ENCODE measurements at regions not wholly inside any gene's neighbourhood (a gene's known extent, or its start where the extent isn't known, plus 50 kb on each side); places are given as distances from the start of the nearest gene placed in this dataset.

DNA sequence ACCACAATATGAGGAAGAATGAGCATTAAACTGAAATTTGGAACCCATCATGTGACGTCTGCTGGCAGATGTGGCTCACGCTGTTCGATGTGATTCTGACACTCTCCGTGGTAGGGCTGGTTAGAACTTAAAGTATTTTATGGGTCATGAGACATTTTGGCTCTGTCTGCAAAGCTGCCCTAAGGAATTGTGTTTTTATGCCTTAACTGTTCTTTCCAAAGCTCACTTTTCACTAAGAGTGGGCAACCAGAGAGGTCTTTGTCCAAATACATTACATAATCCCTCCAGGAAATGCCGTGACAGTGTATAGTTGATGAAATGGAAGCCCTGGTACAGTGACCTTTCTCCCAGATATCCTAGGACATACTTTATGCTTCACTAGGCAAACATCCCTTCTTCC is 119.1 kb downstream of the AQP4 start:
- WGBS, 2 donors = 36 to 46% methylated on average over 5 of the region's 5 CpGs
- peak overlapping the region in 1 of 4 donors; percentile 3 for H3K27ac ChIP-seq
- no peak overlapping the region for H3K4me3 ChIP-seq

DNA sequence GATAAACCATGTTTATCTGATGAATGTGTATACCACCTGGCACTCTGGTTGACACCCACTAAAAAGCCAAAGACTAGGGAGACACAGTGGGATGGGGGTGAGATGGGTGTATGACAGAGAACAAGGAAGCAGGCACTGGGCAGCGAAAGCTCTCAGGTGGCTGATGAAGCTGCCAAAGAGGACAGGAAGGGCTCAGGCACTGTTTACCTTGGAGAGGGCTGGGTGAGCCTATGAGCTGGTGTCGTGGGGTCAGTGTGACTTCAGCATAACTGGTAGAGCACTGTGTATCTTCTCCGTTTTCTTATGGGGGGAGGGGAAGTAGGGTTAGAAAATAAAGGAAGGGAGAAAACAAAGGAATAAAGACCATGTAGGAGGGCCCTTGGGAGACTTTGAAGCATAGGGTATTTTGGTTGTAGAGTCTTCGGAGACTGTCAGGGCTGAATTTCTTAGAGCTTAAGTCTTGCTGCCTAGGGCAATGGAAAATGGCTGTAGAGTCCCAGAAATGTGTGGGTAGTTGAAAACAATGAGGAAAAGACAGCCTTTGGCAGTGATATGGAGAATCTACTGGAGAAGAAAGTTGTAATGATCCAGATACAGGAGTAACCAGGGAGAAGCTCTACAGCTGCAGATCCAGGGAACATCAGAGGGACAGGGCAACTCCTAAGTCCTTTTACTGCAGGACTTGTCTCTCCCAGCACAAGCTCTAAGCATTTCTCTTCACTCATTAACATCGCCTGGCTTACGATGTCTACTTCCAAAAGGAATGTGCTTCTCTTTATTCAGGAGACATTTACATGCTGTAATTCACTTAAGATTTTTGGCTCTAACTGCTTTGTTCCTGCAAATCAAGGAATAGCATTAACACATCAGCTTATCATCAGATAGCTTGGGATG is 120.0 kb downstream of the AQP4 start:
- H3K9me3 ChIP-seq = no peaks in the 10 kb centered on the region
- H3K27me3 ChIP-seq = no peaks in the 10 kb centered on the region
- WGBS, 2 donors = 69 to 70% methylated on average over 6 of the region's 6 CpGs
- H3K27ac ChIP-seq = no peak overlapping the region
- no peaks in the 10 kb centered on the region for H3K36me3 ChIP-seq
- DNase-seq (no peak), ATAC-seq (ENCODE audit: low FRiP score in 2 of 2) (no peak)
- TF ChIP-seq POLR2A (IDR thresholded peaks at IDR 0.05) (no peak), POLR2AphosphoS5 (IDR thresholded peaks at IDR 0.05) (no peak), EP300 (IDR thresholded peaks at IDR 0.05) (no peak)
- TF ChIP-seq, protein P1, sequence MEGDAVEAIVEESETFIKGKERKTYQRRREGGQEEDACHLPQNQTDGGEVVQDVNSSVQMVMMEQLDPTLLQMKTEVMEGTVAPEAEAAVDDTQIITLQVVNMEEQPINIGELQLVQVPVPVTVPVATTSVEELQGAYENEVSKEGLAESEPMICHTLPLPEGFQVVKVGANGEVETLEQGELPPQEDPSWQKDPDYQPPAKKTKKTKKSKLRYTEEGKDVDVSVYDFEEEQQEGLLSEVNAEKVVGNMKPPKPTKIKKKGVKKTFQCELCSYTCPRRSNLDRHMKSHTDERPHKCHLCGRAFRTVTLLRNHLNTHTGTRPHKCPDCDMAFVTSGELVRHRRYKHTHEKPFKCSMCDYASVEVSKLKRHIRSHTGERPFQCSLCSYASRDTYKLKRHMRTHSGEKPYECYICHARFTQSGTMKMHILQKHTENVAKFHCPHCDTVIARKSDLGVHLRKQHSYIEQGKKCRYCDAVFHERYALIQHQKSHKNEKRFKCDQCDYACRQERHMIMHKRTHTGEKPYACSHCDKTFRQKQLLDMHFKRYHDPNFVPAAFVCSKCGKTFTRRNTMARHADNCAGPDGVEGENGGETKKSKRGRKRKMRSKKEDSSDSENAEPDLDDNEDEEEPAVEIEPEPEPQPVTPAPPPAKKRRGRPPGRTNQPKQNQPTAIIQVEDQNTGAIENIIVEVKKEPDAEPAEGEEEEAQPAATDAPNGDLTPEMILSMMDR (IDR thresholded peaks at IDR 0.05) = no peak
- H3K4me3 ChIP-seq = no peak overlapping the region
- peaks cover 0 to 5% (median 4%) of the 10 kb centered on the region in 4 donors for H3K4me1 ChIP-seq

More for the DNA sequence above, 119.1 kb downstream of the AQP4 start:
- peak in 1 of 2 donors; percentile 47 for ATAC-seq (ENCODE audit: low FRiP score in 2 of 2)
- H3K36me3 ChIP-seq = no peaks in the 10 kb centered on the region
- peaks cover 0 to 5% (median 4%) of the 10 kb centered on the region in 4 donors for H3K4me1 ChIP-seq
- no peaks in the 10 kb centered on the region for H3K27me3 ChIP-seq
- H3K9me3 ChIP-seq = no peaks in the 10 kb centered on the region
- DNase-seq = no peak
- no peak for TF ChIP-seq POLR2A (IDR thresholded peaks at IDR 0.05)
- TF ChIP-seq EP300 (IDR thresholded peaks at IDR 0.05) = no peak
- TF ChIP-seq POLR2AphosphoS5 (IDR thresholded peaks at IDR 0.05) = no peak
- TF ChIP-seq, protein P1 (IDR thresholded peaks at IDR 0.05) = no peak

DNA sequence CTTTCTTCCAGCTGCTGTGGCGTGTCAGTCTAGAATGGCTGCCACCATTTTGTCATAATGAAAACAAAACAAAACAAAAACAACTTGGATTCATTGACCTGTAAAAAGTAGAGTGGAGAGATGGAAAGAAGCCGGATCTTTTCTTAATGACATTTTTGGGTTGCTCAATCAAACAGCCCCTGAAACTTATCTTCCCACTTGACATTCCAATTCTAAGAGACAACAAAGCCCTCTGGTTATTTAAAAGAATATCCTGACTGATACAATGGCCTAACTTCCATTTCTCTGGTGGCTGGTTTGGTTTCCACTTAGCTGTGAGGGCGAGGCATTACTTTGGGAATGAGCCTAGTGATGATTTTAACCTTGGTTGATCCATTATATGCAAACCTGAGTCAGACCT is 123.7 kb downstream of the AQP4 start:
- peaks cover 0 to 2% (median 1%) of the 10 kb centered on the region in 4 donors for H3K4me1 ChIP-seq
- no peaks in the 10 kb centered on the region for H3K27me3 ChIP-seq
- no peak for DNase-seq
- H3K4me3 ChIP-seq = no peak overlapping the region
- no peaks in the 10 kb centered on the region for H3K9me3 ChIP-seq
- WGBS, 2 donors = 83 to 84% methylated on average over 3 of the region's 3 CpGs
- H3K27ac ChIP-seq = no peak overlapping the region
- no peaks in the 10 kb centered on the region for H3K36me3 ChIP-seq
- ATAC-seq (ENCODE audit: low FRiP score in 2 of 2) = no peak
- TF ChIP-seq POLR2AphosphoS5 (IDR thresholded peaks at IDR 0.05) (no peak), POLR2A (IDR thresholded peaks at IDR 0.05) (no peak), EP300 (IDR thresholded peaks at IDR 0.05) (no peak)
- TF ChIP-seq, protein P1 (IDR thresholded peaks at IDR 0.05) = no peak

DNA sequence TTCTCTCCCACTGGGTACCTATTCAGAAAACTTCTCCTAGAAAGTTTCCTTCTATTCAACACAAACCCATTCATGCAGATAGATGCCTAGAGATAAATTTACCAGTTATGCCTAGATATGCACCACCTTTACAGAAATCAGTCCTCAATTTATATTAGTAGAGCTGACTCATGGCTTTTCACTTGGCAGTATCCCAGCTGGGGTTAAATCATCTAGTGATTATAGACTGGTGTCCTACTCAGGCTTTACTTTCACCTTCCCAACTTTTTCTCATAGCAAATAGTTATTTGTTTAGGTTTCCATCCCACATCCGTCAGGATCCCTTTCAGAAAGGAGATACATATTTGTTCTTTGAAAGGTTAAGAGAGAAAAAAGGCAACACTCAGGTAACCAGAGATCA is 124.5 kb downstream of the AQP4 start:
- H3K27me3 ChIP-seq = no peaks in the 10 kb centered on the region
- H3K36me3 ChIP-seq = no peaks in the 10 kb centered on the region
- no peaks in the 10 kb centered on the region for H3K4me1 ChIP-seq
- no peak overlapping the region for H3K4me3 ChIP-seq
- WGBS, 2 donors = 88 to 89% methylated on average over 1 of the region's 1 CpG
- TF ChIP-seq, protein P1 (IDR thresholded peaks at IDR 0.05) = no peak
- TF ChIP-seq EP300 (IDR thresholded peaks at IDR 0.05) (no peak), POLR2AphosphoS5 (IDR thresholded peaks at IDR 0.05) (no peak), POLR2A (IDR thresholded peaks at IDR 0.05) (no peak)
- H3K9me3 ChIP-seq = no peaks in the 10 kb centered on the region
- DNase-seq (no peak), ATAC-seq (ENCODE audit: low FRiP score in 2 of 2) (no peak)
- no peak overlapping the region for H3K27ac ChIP-seq
